K562 (cell line): ENCODE measurements at regions not wholly inside any gene's neighbourhood (a gene's known extent, or its start where the extent isn't known, plus 50 kb on each side); places are given as distances from the start of the nearest gene placed in this dataset.

Experiments
- ATAC-seq: fragments of 200-7000 bp; cut with Tn5 transposase; 3 replicates; pipeline ENCODE4 v1.9.1; 2020; ENCODE audit warnings: moderate library complexity
- BruUV-seq: library from RNA; stranded (reverse); fragments of 400-500 nt; replicated peaks from 2 replicates; lab custom pipeline; 2021; lab: Mats Ljungman, UMichigan
- CTCF ChIA-PET: fragments of 300-600 bp; formaldehyde crosslinking; extraction: SDS; loops from one replicate; lab custom pipeline; 2021; ENCODE audit warnings: low intra/inter-chr PET ratio; lab: Yijun Ruan, JAX
- POLR2A ChIA-PET: fragments of 300-600, 350-650 bp; sonication (Branson Sonifier 250); formaldehyde crosslinking; extraction: SDS; loops from one replicate; lab custom pipeline; 2021; ENCODE audit warnings: antibody characterized with exemption, inconsistent platforms; lab: Yijun Ruan, JAX
- DNase-seq, 4 experiments: peaks; one replicate each; pipeline versions ENCODE4 v3.0.0 to v3.0.0-alpha.2; 2011 to 2018; ENCODE audit warnings: low spot score in 3 of 4, mixed read lengths in 3 of 4; ENCODE audit errors: extremely low read depth in 1 of 4
- FAIRE-seq: peaks from 2 replicates; lab custom pipeline; 2011; peaks lifted over from hg19 to GRCh38; lab: Jason Lieb, UNC
- H2AFZ ChIP-seq: 2 replicates; pipeline ENCODE4 v1.6.0; 2011; ENCODE audit warnings: low read depth, low read length, control low read depth, inconsistent platforms
- H3K27ac ChIP-seq: fragments of 200-600 bp; 3 replicates; pipeline ENCODE4 v1.8.0; 2011; ENCODE audit warnings: low read depth, mild to moderate bottlenecking, control low read depth, inconsistent platforms, low read length, moderate library complexity, mixed read lengths; ENCODE audit errors: extremely low read depth
- H3K27me3 ChIP-seq, 2 experiments: fragments of 300-600 bp in 1 of 2; 2 replicates in 1 of 2; 3 replicates in 1 of 2; pipeline versions ENCODE4 v1.6.0 to v1.8.0; 2011; ENCODE audit warnings: inconsistent platforms in 2 of 2, low read length in 2 of 2, mild to moderate bottlenecking in 1 of 2, mixed read lengths in 1 of 2, moderate library complexity in 1 of 2; ENCODE audit not compliant: control insufficient read depth in 2 of 2, insufficient read depth in 2 of 2
- H3K36me3 ChIP-seq: fragments of 300-600 bp; 3 replicates; pipeline ENCODE4 v1.8.0; 2011; ENCODE audit warnings: mild to moderate bottlenecking, low read length, inconsistent platforms; ENCODE audit not compliant: control insufficient read depth, insufficient read depth
- H3K4me1 ChIP-seq, 2 experiments: fragments of 200-600 bp in 1 of 2; replicated peaks in 1 of 2; 2 replicates in 1 of 2; 3 replicates in 1 of 2; pipeline versions ENCODE4 v1.5.1 to v1.8.0; 2011; ENCODE audit warnings: inconsistent platforms in 2 of 2, low read length in 2 of 2, mild to moderate bottlenecking in 1 of 2, mixed read lengths in 1 of 2, moderate library complexity in 1 of 2; ENCODE audit not compliant: control insufficient read depth in 2 of 2, insufficient read depth in 2 of 2
- H3K4me2 ChIP-seq: 2 replicates; pipeline ENCODE4 v1.6.1; 2011; ENCODE audit warnings: low read length, control low read depth, inconsistent platforms, mixed read lengths; ENCODE audit not compliant: insufficient read depth
- H3K4me3 ChIP-seq: fragments of 200-600 bp; sonication (generic), shearing (Covaris generic); 2 replicates; pipeline ENCODE4 v1.5.1; 2016; ENCODE audit warnings: control low read depth, inconsistent platforms
- H3K79me2 ChIP-seq: fragments of 200-600 bp; 3 replicates; pipeline ENCODE4 v1.8.0; 2011; ENCODE audit warnings: low read length, inconsistent platforms; ENCODE audit not compliant: control insufficient read depth, insufficient read depth
- H3K9ac ChIP-seq, 2 experiments: 2 replicates each; pipeline versions ENCODE4 v1.6.0 to v1.6.1; 2011; ENCODE audit warnings: low read depth in 2 of 2, low read length in 2 of 2, control low read depth in 1 of 2, inconsistent platforms in 1 of 2, mild to moderate bottlenecking in 1 of 2, mixed read lengths in 1 of 2; ENCODE audit not compliant: insufficient read depth in 1 of 2
- H3K9me1 ChIP-seq: one replicate; pipeline ENCODE4 v1.6.0; 2011; ENCODE audit warnings: inconsistent platforms, mild to moderate bottlenecking, low read length, moderate library complexity; ENCODE audit not compliant: control insufficient read depth, insufficient read depth
- H3K9me3 ChIP-seq: replicated peaks from 2 replicates; pipeline ENCODE4 v1.5.1; 2011; ENCODE audit warnings: low read depth, low read length, inconsistent platforms; ENCODE audit not compliant: control insufficient read depth, insufficient read depth
- H4K20me1 ChIP-seq: replicated peaks from 2 replicates; pipeline ENCODE4 v1.6.1; 2011; ENCODE audit warnings: low read length, inconsistent platforms, mixed read lengths; ENCODE audit not compliant: control insufficient read depth, insufficient read depth
- C11orf30 ChIP-seq: fragments of 450-650 bp; IDR thresholded peaks from 2 replicates; pipeline ENCODE4 v1.6.1; 2016; ENCODE audit warnings: low read depth, mild to moderate bottlenecking
- CTBP1 ChIP-seq: fragments of 450-650 bp; IDR thresholded peaks from 2 replicates; pipeline ENCODE4 v1.6.1; 2016; ENCODE audit warnings: borderline replicate concordance
- HDAC1 ChIP-seq, 2 experiments: fragments of 450-650 bp; IDR thresholded peaks; 2 replicates each; pipeline ENCODE4 v1.6.1; 2016 to 2017; ENCODE audit warnings: inconsistent platforms in 1 of 2, mild to moderate bottlenecking in 1 of 2, moderate library complexity in 1 of 2
- HIVEP1 ChIP-seq: fragments of 250-450 bp; sonication (Bioruptor Pico); IDR thresholded peaks from 2 replicates; pipeline ENCODE4 v1.4.0; 2020; ENCODE audit warnings: mild to moderate bottlenecking
- JUND ChIP-seq, 2 experiments: IDR thresholded peaks; 2 replicates in 1 of 2; 3 replicates in 1 of 2; pipeline ENCODE4 v1.6.1; 2011; ENCODE audit warnings: borderline replicate concordance in 2 of 2, low read depth in 2 of 2, low read length in 2 of 2, improper control_type of control experiment in 1 of 2, missing biosample characterization in 1 of 2, missing genetic modification characterization in 1 of 2, missing genetic modification reagents in 1 of 2
- MAFG ChIP-seq: fragments of 450-650 bp; conservative IDR thresholded peaks from 2 replicates; pipeline ENCODE4 v1.6.1; 2016; ENCODE audit warnings: missing genetic modification characterization, missing compliant biosample characterization
- ZNF408 ChIP-seq: fragments of 250-450 bp; sonication (Bioruptor Pico); IDR thresholded peaks from 2 replicates; pipeline ENCODE4 v1.4.0; 2020; ENCODE audit warnings: low read depth, mild to moderate bottlenecking, moderate library complexity
- ZNF507 ChIP-seq: conservative IDR thresholded peaks from 2 replicates; pipeline ENCODE4 v1.6.1; 2017; ENCODE audit warnings: missing genetic modification characterization, missing compliant biosample characterization
- ZNF589 ChIP-seq: fragments of 200-800 bp; sonication (Bioruptor generic); IDR thresholded peaks from 2 replicates; pipeline ENCODE4 v1.6.1; 2016; ENCODE audit warnings: low read depth, missing genetic modification characterization, missing compliant biosample characterization
- WGBS: fragments of 100-300 bp; shearing (Covaris generic); methylation state at CpG from one replicate; pipeline ENCODE4 v1.1.6; 2016; ENCODE audit warnings: low coverage, mixed read lengths; ENCODE audit not compliant: insufficient coverage; ENCODE audit errors: missing lambda C conversion rate; 5-methylcytosine and 5-hydroxymethylcytosine counted together
- in situ Hi-C: fragments of 300-500 bp; cut with MboI; formaldehyde crosslinking; loops from 4 replicates; pipeline ENCODE4 v1.15.0; 2018; ENCODE audit warnings: inconsistent platforms, mixed read lengths
- intact Hi-C: fragments of 100-400 bp; cut with micrococcal nuclease; formaldehyde crosslinking; loops from 2 replicates; pipeline ENCODE4 v1.14.2; 2022
- TF ChIP-seq, protein P1 (sequence below): sonication (generic); formaldehyde crosslinking; IDR thresholded peaks from 2 replicates; pipeline ENCODE4 v1.8.0; 2022; ENCODE audit warnings: mild to moderate bottlenecking, missing genetic modification reagents, borderline replicate concordance
- TF ChIP-seq, protein P2 (sequence below): sonication (generic); formaldehyde crosslinking; IDR thresholded peaks from 2 replicates; pipeline ENCODE4 v1.8.0; 2023; ENCODE audit warnings: missing genetic modification reagents, mild to moderate bottlenecking, borderline replicate concordance
- TF ChIP-seq, protein P3 (sequence below): fragments of 450-650 bp; formaldehyde crosslinking; IDR thresholded peaks from 2 replicates; pipeline ENCODE4 v1.4.0; 2020; ENCODE audit warnings: mild to moderate bottlenecking

DNA sequence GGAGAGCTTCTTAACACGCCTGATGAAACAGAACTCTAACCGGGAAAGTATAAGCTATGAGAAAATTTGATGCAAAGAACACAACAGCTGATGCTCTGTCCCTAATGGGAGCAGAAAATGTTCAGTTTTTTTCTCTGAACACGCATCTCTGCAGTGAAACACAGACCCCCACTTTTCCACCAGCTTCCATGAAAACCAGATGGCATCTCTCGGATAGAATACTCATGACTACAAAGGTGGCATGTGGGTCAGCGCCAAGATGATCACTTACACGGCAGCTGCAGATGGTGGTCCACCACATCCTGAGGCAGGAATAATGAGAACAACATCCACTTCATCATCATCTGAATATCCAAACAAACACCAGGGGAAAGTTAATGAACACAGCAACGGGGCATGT is 85.2 kb upstream of the CNR1 start (continued):
- TF ChIP-seq ZNF408 (CRISPR knock-in tag) (no peak), HIVEP1 (CRISPR knock-in tag) (no peak)

DNA sequence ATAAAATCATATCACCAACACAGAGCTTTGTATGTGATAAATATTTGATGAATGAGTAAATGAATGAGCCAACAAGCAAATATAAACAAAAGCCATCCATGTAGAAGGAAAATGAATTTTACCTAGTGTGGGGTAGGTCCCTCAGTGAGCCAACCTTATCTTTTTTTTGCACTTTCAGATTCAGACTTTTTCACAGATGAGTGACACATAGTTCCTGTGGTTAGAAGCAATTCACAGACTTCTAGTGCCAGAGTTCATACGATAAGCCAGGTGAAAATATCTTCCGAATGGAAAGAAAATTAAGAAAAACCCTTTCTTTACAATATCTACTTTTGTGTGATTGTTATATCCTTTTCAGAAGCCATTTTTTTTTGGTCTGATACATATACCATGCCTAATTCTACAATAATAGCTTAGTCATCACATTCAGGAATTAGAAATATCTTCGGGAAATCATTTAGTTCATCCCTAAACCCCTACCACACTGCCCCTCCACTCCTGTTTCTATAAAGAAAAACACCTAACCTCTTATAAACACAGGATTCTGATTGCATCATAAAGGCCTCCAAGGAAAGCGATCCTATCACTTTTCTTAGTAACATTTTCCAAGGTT is 82.7 kb upstream of the CNR1 start:
- H2AFZ ChIP-seq, result no peak overlapping the region
- DNase-seq (peak in 2 of 4 experiments; percentile 13 to 18), ATAC-seq (peak; percentile 49), FAIRE-seq (peak; percentile 74)
- H3K9me1 ChIP-seq, result no peaks in the 10 kb centered on the region
- ChIA-PET POLR2A (no interaction called here), CTCF (no interaction called here)
- no peaks in the 10 kb centered on the region for H3K79me2 ChIP-seq
- intact Hi-C loops (no loop called here), in situ Hi-C loops (no loop called here)
- H3K4me2 ChIP-seq, result no peak overlapping the region
- WGBS, result 13% methylated on average over 4 of the region's 4 CpGs
- H4K20me1 ChIP-seq, result no peaks in the 10 kb centered on the region
- no peak overlapping the region for H3K9ac ChIP-seq
- no peaks in the 10 kb centered on the region for H3K9me3 ChIP-seq
- H3K27ac ChIP-seq, result no peak overlapping the region
- no TSS peak for BruUV-seq
- H3K27me3 ChIP-seq, result no peaks in the 10 kb centered on the region
- H3K36me3 ChIP-seq, result no peaks in the 10 kb centered on the region
- peaks cover 0 to 13% of the 10 kb centered on the region in 2 experiments; a peak in 3 of 5 replicates for H3K4me1 ChIP-seq
- no peak overlapping the region for H3K4me3 ChIP-seq
- TF ChIP-seq CTBP1, result no peak
- TF ChIP-seq, protein P1, sequence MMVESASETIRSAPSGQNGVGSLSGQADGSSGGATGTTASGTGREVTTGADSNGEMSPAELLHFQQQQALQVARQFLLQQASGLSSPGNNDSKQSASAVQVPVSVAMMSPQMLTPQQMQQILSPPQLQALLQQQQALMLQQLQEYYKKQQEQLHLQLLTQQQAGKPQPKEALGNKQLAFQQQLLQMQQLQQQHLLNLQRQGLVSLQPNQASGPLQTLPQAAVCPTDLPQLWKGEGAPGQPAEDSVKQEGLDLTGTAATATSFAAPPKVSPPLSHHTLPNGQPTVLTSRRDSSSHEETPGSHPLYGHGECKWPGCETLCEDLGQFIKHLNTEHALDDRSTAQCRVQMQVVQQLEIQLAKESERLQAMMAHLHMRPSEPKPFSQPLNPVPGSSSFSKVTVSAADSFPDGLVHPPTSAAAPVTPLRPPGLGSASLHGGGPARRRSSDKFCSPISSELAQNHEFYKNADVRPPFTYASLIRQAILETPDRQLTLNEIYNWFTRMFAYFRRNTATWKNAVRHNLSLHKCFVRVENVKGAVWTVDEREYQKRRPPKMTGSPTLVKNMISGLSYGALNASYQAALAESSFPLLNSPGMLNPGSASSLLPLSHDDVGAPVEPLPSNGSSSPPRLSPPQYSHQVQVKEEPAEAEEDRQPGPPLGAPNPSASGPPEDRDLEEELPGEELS (CRISPR knock-in tag), result no peak
- no peak for TF ChIP-seq ZNF589
- TF ChIP-seq MAFG (tag), result peak; percentile 82
- no peak for TF ChIP-seq ZNF507 (tag)
- TF ChIP-seq C11orf30, result peak; percentile 73
- TF ChIP-seq, protein P2, sequence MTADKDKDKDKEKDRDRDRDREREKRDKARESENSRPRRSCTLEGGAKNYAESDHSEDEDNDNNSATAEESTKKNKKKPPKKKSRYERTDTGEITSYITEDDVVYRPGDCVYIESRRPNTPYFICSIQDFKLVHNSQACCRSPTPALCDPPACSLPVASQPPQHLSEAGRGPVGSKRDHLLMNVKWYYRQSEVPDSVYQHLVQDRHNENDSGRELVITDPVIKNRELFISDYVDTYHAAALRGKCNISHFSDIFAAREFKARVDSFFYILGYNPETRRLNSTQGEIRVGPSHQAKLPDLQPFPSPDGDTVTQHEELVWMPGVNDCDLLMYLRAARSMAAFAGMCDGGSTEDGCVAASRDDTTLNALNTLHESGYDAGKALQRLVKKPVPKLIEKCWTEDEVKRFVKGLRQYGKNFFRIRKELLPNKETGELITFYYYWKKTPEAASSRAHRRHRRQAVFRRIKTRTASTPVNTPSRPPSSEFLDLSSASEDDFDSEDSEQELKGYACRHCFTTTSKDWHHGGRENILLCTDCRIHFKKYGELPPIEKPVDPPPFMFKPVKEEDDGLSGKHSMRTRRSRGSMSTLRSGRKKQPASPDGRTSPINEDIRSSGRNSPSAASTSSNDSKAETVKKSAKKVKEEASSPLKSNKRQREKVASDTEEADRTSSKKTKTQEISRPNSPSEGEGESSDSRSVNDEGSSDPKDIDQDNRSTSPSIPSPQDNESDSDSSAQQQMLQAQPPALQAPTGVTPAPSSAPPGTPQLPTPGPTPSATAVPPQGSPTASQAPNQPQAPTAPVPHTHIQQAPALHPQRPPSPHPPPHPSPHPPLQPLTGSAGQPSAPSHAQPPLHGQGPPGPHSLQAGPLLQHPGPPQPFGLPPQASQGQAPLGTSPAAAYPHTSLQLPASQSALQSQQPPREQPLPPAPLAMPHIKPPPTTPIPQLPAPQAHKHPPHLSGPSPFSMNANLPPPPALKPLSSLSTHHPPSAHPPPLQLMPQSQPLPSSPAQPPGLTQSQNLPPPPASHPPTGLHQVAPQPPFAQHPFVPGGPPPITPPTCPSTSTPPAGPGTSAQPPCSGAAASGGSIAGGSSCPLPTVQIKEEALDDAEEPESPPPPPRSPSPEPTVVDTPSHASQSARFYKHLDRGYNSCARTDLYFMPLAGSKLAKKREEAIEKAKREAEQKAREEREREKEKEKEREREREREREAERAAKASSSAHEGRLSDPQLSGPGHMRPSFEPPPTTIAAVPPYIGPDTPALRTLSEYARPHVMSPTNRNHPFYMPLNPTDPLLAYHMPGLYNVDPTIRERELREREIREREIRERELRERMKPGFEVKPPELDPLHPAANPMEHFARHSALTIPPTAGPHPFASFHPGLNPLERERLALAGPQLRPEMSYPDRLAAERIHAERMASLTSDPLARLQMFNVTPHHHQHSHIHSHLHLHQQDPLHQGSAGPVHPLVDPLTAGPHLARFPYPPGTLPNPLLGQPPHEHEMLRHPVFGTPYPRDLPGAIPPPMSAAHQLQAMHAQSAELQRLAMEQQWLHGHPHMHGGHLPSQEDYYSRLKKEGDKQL, result no peak
- TF ChIP-seq HDAC1 (IDR thresholded peaks at IDR 0.05), result no peak
- TF ChIP-seq, protein P3, sequence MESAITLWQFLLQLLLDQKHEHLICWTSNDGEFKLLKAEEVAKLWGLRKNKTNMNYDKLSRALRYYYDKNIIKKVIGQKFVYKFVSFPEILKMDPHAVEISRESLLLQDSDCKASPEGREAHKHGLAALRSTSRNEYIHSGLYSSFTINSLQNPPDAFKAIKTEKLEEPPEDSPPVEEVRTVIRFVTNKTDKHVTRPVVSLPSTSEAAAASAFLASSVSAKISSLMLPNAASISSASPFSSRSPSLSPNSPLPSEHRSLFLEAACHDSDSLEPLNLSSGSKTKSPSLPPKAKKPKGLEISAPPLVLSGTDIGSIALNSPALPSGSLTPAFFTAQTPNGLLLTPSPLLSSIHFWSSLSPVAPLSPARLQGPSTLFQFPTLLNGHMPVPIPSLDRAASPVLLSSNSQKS (CRISPR knock-in tag), result no peak
- 0 out of 2 replicates have a peak, but pooled peaks have one; percentile 27 for TF ChIP-seq JUND (IDR thresholded peaks at IDR 0.05; ENCODE audit: borderline replicate concordance, low read depth, low read length)
- TF ChIP-seq JUND (tag; IDR thresholded peaks at IDR 0.05; ENCODE audit: borderline replicate concordance, low read depth, low read length), result no peak
